ENCODE measurements at regions not wholly inside any gene's neighbourhood (a gene's known extent, or its start where the extent isn't known, plus 50 kb on each side); places are given as distances from the start of the nearest gene placed in this dataset.

DNA sequence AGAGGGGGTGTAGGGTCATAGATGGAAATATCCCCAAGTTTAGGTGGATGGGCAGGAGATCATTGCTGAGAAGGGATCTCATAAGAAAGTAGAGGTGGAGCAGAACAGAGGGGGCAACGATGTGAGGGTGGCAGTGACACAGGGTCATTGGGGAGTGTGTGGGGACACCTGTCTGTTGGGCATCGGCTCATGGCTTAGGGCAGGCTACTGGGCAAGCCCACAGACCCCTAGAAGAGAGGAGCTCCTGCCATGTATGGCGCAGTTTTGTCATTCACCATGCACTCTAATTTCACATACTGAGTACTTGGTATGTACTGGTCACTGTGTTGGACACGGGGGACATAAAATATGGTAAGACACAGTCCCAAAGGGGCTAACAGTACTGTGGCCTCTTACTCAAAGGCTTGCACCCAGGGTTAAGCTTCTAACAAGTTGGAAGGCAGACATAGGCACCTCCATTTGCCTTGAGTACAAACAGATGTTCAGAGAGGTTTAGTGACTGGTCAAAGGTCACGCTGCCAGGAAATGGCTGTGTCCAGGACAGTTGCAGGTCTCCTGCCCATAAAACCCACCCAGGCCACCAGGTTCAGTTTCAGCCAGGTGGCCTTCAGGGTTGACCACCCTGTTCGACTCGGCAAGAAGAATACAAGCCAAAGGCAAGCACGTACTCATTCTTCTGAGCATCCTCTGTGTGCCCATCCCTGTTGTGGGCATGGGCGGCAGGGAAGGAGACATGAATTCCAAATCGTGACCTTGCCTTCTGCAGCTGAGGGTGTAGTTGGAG lies 580.2 kb downstream of the KCNJ18 start:
- Mint-ChIP-seq H3K4me3 (no peak overlapping the region), H3K27ac (no peak overlapping the region), H3K27me3 (ENCODE audit: low read depth in 3 of 3) (peaks cover 0 to 2% (median 0%) of the 10 kb centered on the region in 3 donors), H3K36me3 (no peaks in the 10 kb centered on the region), H3K4me1 (no peaks in the 10 kb centered on the region), H3K9me3 (peaks cover 34 to 54% (median 44%) of the 10 kb centered on the region in 7 donors)
- no peak overlapping the region for H3K4me3 ChIP-seq (replicated peaks in 1 of 3; ENCODE audit: low read depth in 2 of 3, low read length in 3 of 3)
- H4K20me1 ChIP-seq (ENCODE audit: insufficient read depth, low read length), result no peaks in the 10 kb centered on the region
- TF ChIP-seq, protein P1, sequence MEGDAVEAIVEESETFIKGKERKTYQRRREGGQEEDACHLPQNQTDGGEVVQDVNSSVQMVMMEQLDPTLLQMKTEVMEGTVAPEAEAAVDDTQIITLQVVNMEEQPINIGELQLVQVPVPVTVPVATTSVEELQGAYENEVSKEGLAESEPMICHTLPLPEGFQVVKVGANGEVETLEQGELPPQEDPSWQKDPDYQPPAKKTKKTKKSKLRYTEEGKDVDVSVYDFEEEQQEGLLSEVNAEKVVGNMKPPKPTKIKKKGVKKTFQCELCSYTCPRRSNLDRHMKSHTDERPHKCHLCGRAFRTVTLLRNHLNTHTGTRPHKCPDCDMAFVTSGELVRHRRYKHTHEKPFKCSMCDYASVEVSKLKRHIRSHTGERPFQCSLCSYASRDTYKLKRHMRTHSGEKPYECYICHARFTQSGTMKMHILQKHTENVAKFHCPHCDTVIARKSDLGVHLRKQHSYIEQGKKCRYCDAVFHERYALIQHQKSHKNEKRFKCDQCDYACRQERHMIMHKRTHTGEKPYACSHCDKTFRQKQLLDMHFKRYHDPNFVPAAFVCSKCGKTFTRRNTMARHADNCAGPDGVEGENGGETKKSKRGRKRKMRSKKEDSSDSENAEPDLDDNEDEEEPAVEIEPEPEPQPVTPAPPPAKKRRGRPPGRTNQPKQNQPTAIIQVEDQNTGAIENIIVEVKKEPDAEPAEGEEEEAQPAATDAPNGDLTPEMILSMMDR (IDR thresholded peaks at IDR 0.05), result no peak
- no peak overlapping the region for H3K9ac ChIP-seq (ENCODE audit: insufficient read depth, low read length, poor library complexity, severe bottlenecking)
- H3K4me2 ChIP-seq (replicated peaks; ENCODE audit: extremely low read depth, low read length, poor library complexity, severe bottlenecking), result no peak overlapping the region
- H3K36me3 ChIP-seq (replicated peaks in 1 of 2; ENCODE audit: control insufficient read depth in 1 of 2, insufficient read depth in 2 of 2, low read length in 2 of 2), result no peaks in the 10 kb centered on the region
- H3K79me2 ChIP-seq (ENCODE audit: insufficient read depth, low read length), result no peaks in the 10 kb centered on the region
- 83% methylated on average over 5 of the region's 10 CpGs for WGBS (ENCODE audit: insufficient coverage)
- intact Hi-C loops (cut with micrococcal nuclease), result no loop called here
- H3K9me3 ChIP-seq (replicated peaks in 1 of 2; ENCODE audit: control insufficient read depth in 1 of 2, insufficient read depth in 1 of 2, low read length in 2 of 2), result peaks cover 66 to 72% of the 10 kb centered on the region in 2 donors
- no peaks in the 10 kb centered on the region for H3K4me1 ChIP-seq (ENCODE audit: control insufficient read depth in 1 of 2, insufficient read depth in 2 of 2, low read length in 2 of 2)
- H2AFZ ChIP-seq (ENCODE audit: insufficient read depth, low read depth, low read length, poor library complexity, severe bottlenecking), result no peak overlapping the region
- H3K27me3 ChIP-seq (ENCODE audit: control insufficient read depth in 2 of 2, insufficient read depth in 2 of 2, low read length in 2 of 2), result no peaks in the 10 kb centered on the region
- DNase-seq, result no peak
- H3K27ac ChIP-seq (ENCODE audit: low read depth in 1 of 2, low read length in 2 of 2), result no peak overlapping the region

DNA sequence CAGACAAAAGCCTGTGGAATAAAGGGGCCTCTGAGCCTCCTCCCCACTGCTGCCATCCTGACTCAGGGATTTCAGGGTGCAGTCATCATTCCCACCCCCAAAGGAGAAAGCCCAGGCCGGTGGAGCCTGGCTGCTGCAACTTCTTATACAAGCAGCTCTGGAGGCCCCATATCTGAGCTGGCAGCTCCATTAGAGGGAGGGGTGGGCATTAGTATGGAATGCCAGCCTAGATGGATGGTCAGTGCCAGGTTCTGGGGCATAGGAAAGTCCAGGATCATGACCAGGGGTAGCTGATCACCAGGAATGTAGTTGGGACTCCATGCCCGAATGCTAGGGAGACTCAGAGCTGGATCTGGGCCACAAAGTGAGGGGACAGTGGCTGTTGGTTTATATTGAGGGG lies 581.0 kb downstream of the KCNJ18 start:
- no peaks in the 10 kb centered on the region for H3K36me3 ChIP-seq (replicated peaks in 1 of 2; ENCODE audit: control insufficient read depth in 1 of 2, insufficient read depth in 2 of 2, low read length in 2 of 2)
- Mint-ChIP-seq H3K4me3 (no peak overlapping the region), H3K27ac (no peak overlapping the region), H3K36me3 (no peaks in the 10 kb centered on the region), H3K4me1 (no peaks in the 10 kb centered on the region), H3K9me3 (peaks cover 34 to 52% (median 43%) of the 10 kb centered on the region in 7 donors), H3K27me3 (ENCODE audit: low read depth in 3 of 3) (peaks cover 0 to 2% (median 0%) of the 10 kb centered on the region in 3 donors)
- intact Hi-C loops (cut with micrococcal nuclease), result no loop called here
- H4K20me1 ChIP-seq (ENCODE audit: insufficient read depth, low read length), result no peaks in the 10 kb centered on the region
- H2AFZ ChIP-seq (ENCODE audit: insufficient read depth, low read depth, low read length, poor library complexity, severe bottlenecking), result no peak overlapping the region
- H3K79me2 ChIP-seq (ENCODE audit: insufficient read depth, low read length), result no peaks in the 10 kb centered on the region
- peaks cover 66 to 72% of the 10 kb centered on the region in 2 donors for H3K9me3 ChIP-seq (replicated peaks in 1 of 2; ENCODE audit: control insufficient read depth in 1 of 2, insufficient read depth in 1 of 2, low read length in 2 of 2)
- no peak overlapping the region for H3K9ac ChIP-seq (ENCODE audit: insufficient read depth, low read length, poor library complexity, severe bottlenecking)
- no peaks in the 10 kb centered on the region for H3K27me3 ChIP-seq (ENCODE audit: control insufficient read depth in 2 of 2, insufficient read depth in 2 of 2, low read length in 2 of 2)
- no peak overlapping the region for H3K4me2 ChIP-seq (replicated peaks; ENCODE audit: extremely low read depth, low read length, poor library complexity, severe bottlenecking)
- no peak overlapping the region for H3K27ac ChIP-seq (ENCODE audit: low read depth in 1 of 2, low read length in 2 of 2)
- TF ChIP-seq, protein P1 (IDR thresholded peaks at IDR 0.05), result no peak
- no peak overlapping the region for H3K4me3 ChIP-seq (replicated peaks in 1 of 3; ENCODE audit: low read depth in 2 of 3, low read length in 3 of 3)
- WGBS (ENCODE audit: insufficient coverage), result 67% methylated on average over 1 of the region's 2 CpGs
- DNase-seq, result no peak
- no peaks in the 10 kb centered on the region for H3K4me1 ChIP-seq (ENCODE audit: control insufficient read depth in 1 of 2, insufficient read depth in 2 of 2, low read length in 2 of 2)

Measured in CD14-positive monocyte (primary cell).